ENCODE measurements at regions not wholly inside any gene's neighbourhood (a gene's known extent, or its start where the extent isn't known, plus 50 kb on each side); places are given as distances from the start of the nearest gene placed in this dataset.
"Not testable (repeated sequence)": the region's sequence is repeated elsewhere in the genome, so short reads cannot be mapped to it uniquely, and the experiment has no call there.

DNA sequence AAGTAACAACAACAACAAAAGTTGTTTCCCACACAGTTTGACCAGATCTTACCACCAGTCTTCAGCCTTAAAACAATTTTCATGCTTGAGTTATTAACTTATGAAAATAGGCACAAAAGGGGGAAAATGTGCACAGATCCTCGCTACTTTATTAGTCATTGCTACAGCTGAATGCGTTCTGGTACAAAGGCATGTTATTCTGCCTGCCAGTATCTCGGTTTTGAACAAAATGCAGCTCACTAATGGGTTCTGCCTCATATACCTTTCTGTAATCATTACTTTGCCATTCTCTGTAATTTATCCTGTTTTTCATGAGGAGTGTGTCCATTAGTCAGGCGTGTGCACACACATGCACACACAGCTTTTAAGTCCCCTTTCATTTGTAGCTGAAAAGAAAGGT, 247.6 kb downstream of the BCL2L11 start:
- TF ChIP-seq CTCF (conservative IDR thresholded peaks at IDR 0.05 in 1 of 2, IDR thresholded peaks at IDR 0.05 in 1 of 2; ENCODE audit: extremely low read depth in 1 of 2, insufficient read depth in 1 of 2, low read depth in 1 of 2, low read length in 2 of 2); EZH2 (IDR thresholded peaks at IDR 0.05; ENCODE audit: borderline replicate concordance, low read length): not testable (repeated sequence)

Data from mammary epithelial cell (primary cell).